Liver (tissue), 8 donors: ENCODE measurements at regions not wholly inside any gene's neighbourhood (a gene's known extent, or its start where the extent isn't known, plus 50 kb on each side); places are given as distances from the start of the nearest gene placed in this dataset.

Experiments
- DNase-seq: peaks from one replicate; pipeline ENCODE4 v3.0.0-alpha.2; 2017; ENCODE audit warnings: low spot score
- H3K27ac ChIP-seq, 2 donors: one replicate each; pipeline ENCODE4 v1.7.0; 2013; ENCODE audit warnings: inconsistent platforms in 2 of 2, low read length in 2 of 2, control low read depth in 1 of 2, low read depth in 1 of 2, mild to moderate bottlenecking in 1 of 2
- H3K27me3 ChIP-seq, 4 donors: one replicate each; pipeline versions ENCODE4 v1.6.1 to v1.7.0; 2013; ENCODE audit warnings: low read length in 3 of 4, inconsistent platforms in 1 of 4, mild to moderate bottlenecking in 1 of 4, moderate library complexity in 1 of 4; ENCODE audit not compliant: control insufficient read depth in 4 of 4, insufficient read depth in 4 of 4
- H3K36me3 ChIP-seq, 4 donors: one replicate each; pipeline versions ENCODE4 v1.6.1 to v1.7.0; 2013; ENCODE audit warnings: low read length in 3 of 4, mild to moderate bottlenecking in 3 of 4, low read depth in 1 of 4, moderate library complexity in 1 of 4; ENCODE audit not compliant: control insufficient read depth in 4 of 4, insufficient read depth in 3 of 4
- H3K4me1 ChIP-seq, 4 donors: one replicate each; pipeline versions ENCODE4 v1.6.1 to v1.7.0; 2013; ENCODE audit warnings: low read length in 3 of 4, mild to moderate bottlenecking in 3 of 4, moderate library complexity in 1 of 4; ENCODE audit not compliant: control insufficient read depth in 4 of 4, insufficient read depth in 4 of 4
- H3K4me3 ChIP-seq, 3 donors: one replicate each; pipeline versions ENCODE4 v1.6.1 to v1.7.0; 2013; ENCODE audit warnings: low read length in 3 of 3, control low read depth in 1 of 3, low read depth in 1 of 3, mild to moderate bottlenecking in 1 of 3
- H3K9ac ChIP-seq, 2 donors: one replicate each; pipeline ENCODE4 v1.7.0; 2013; ENCODE audit warnings: low read length in 2 of 2, mild to moderate bottlenecking in 2 of 2, moderate library complexity in 2 of 2, control low read depth in 1 of 2, low read depth in 1 of 2
- H3K9me3 ChIP-seq, 4 donors: one replicate each; pipeline versions ENCODE4 v1.6.1 to v1.7.0; 2013; ENCODE audit warnings: low read length in 3 of 4; ENCODE audit not compliant: control insufficient read depth in 4 of 4
- CTCF ChIP-seq: fragments of 150-350 bp; IDR thresholded peaks from 2 replicates; pipeline ENCODE4 v1.5.1; 2017; ENCODE audit warnings: improper control_type of control experiment, low read depth, low read length; ENCODE audit not compliant: missing input control
- EGR1 ChIP-seq, 2 donors: IDR thresholded peaks; 2 replicates each; pipeline ENCODE4 v1.6.1; 2016 to 2018; ENCODE audit warnings: antibody characterized with exemption in 2 of 2, low read depth in 2 of 2
- FOXA1 ChIP-seq: IDR thresholded peaks from 2 replicates; pipeline ENCODE4 v1.6.1; 2016; ENCODE audit warnings: antibody characterized with exemption
- FOXA2 ChIP-seq: IDR thresholded peaks from 2 replicates; pipeline ENCODE4 v1.6.1; 2016; ENCODE audit warnings: antibody characterized with exemption
- GABPA ChIP-seq, 2 donors: IDR thresholded peaks in 1 of 2; conservative IDR thresholded peaks in 1 of 2; 2 replicates each; pipeline ENCODE4 v1.6.1; 2016; ENCODE audit warnings: antibody characterized with exemption in 2 of 2, mild to moderate bottlenecking in 1 of 2, moderate library complexity in 1 of 2
- HNF4A ChIP-seq, 2 donors: conservative IDR thresholded peaks; 2 replicates each; pipeline ENCODE4 v1.6.1; 2016; ENCODE audit warnings: antibody characterized with exemption in 2 of 2, mild to moderate bottlenecking in 2 of 2
- JUND ChIP-seq, 2 donors: IDR thresholded peaks; 2 replicates each; pipeline ENCODE4 v1.6.1; 2016; ENCODE audit warnings: antibody characterized with exemption in 2 of 2
- NR2F2 ChIP-seq: IDR thresholded peaks from 2 replicates; pipeline ENCODE4 v1.6.1; 2016; ENCODE audit warnings: antibody characterized with exemption
- RAD21 ChIP-seq, 2 donors: IDR thresholded peaks; 2 replicates each; pipeline ENCODE4 v1.6.1; 2016; ENCODE audit warnings: antibody characterized with exemption in 2 of 2, mild to moderate bottlenecking in 2 of 2
- RXRA ChIP-seq, 2 donors: IDR thresholded peaks; 2 replicates each; pipeline ENCODE4 v1.6.1; 2017 to 2018; ENCODE audit warnings: antibody characterized with exemption in 2 of 2, mild to moderate bottlenecking in 1 of 2
- SP1 ChIP-seq: IDR thresholded peaks from 2 replicates; pipeline ENCODE4 v1.6.1; 2018; ENCODE audit warnings: antibody characterized with exemption, mild to moderate bottlenecking
- TAF1 ChIP-seq: conservative IDR thresholded peaks from 2 replicates; pipeline ENCODE4 v1.6.1; 2016; ENCODE audit warnings: antibody characterized with exemption, mild to moderate bottlenecking
- YY1 ChIP-seq: IDR thresholded peaks from 2 replicates; pipeline ENCODE4 v1.6.1; 2016; ENCODE audit warnings: antibody characterized with exemption, mild to moderate bottlenecking
- ZBTB33 ChIP-seq: IDR thresholded peaks from 2 replicates; pipeline ENCODE4 v1.6.1; 2016; ENCODE audit warnings: antibody characterized with exemption
- WGBS: extraction: QIAGEN DNeasy Blood & Tissue Kit; methylation state at CpG from one replicate; pipeline ENCODE4 v1.1.7; 2013; 5-methylcytosine and 5-hydroxymethylcytosine counted together
- TF ChIP-seq, protein P1 (sequence below): IDR thresholded peaks from 2 replicates; pipeline ENCODE4 v1.6.1; 2016; ENCODE audit warnings: antibody characterized with exemption
- TF ChIP-seq, protein P2 (sequence below): IDR thresholded peaks from 2 replicates; pipeline ENCODE4 v1.6.1; 2016; ENCODE audit warnings: antibody characterized with exemption, mild to moderate bottlenecking
- donor health status: healthy.
- donor health status: healthy.
- donor health status: healthy.
- donor health status: healthy.
- donor health status: healthy.

GRCh38 chr7:47672271-47672791 lies 90.4 kb upstream of the TNS3 start:
- WGBS = 76% methylated on average over 7 of the region's 7 CpGs
- TF ChIP-seq RAD21 (IDR thresholded peaks at IDR 0.05) = no peak
- TF ChIP-seq, protein P1, sequence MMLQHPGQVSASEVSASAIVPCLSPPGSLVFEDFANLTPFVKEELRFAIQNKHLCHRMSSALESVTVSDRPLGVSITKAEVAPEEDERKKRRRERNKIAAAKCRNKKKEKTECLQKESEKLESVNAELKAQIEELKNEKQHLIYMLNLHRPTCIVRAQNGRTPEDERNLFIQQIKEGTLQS = no peak
- TF ChIP-seq RXRA (IDR thresholded peaks at IDR 0.05) = no peak
- no peak for TF ChIP-seq HNF4A (conservative IDR thresholded peaks at IDR 0.05)
- no peak overlapping the region for H3K27ac ChIP-seq

GRCh38 chr7:47671358-47671757 lies 89.4 kb upstream of the TNS3 start:
- H3K4me1 ChIP-seq = peaks cover 0 to 4% (median 1%) of the 10 kb centered on the region in 4 donors
- no peak for DNase-seq
- TF ChIP-seq, protein P1 = no peak
- TF ChIP-seq RXRA (IDR thresholded peaks at IDR 0.05) (no peak), JUND (IDR thresholded peaks at IDR 0.05) (no peak), EGR1 (IDR thresholded peaks at IDR 0.05; ENCODE audit: low read depth in 2 of 2) (no peak), RAD21 (IDR thresholded peaks at IDR 0.05) (no peak), HNF4A (conservative IDR thresholded peaks at IDR 0.05) (no peak), FOXA1 (no peak), NR2F2 (no peak), YY1 (no peak), ZBTB33 (no peak), FOXA2 (no peak), GABPA (IDR thresholded peaks at IDR 0.05 in 1 of 2, conservative IDR thresholded peaks at IDR 0.05 in 1 of 2) (no peak), CTCF (no peak)
- no peaks in the 10 kb centered on the region for H3K36me3 ChIP-seq
- no peak overlapping the region for H3K27ac ChIP-seq
- no peaks in the 10 kb centered on the region for H3K9me3 ChIP-seq
- no peak overlapping the region for H3K9ac ChIP-seq
- no peaks in the 10 kb centered on the region for H3K27me3 ChIP-seq
- WGBS = 92% methylated on average over 13 of the region's 13 CpGs
- H3K4me3 ChIP-seq = no peak overlapping the region

More at GRCh38 chr7:47672271-47672791, 90.4 kb upstream of the TNS3 start:
- no peak overlapping the region for H3K9ac ChIP-seq
- H3K9me3 ChIP-seq = peaks cover 0 to 2% (median 0%) of the 10 kb centered on the region in 4 donors
- H3K27me3 ChIP-seq = no peaks in the 10 kb centered on the region
- no peaks in the 10 kb centered on the region for H3K36me3 ChIP-seq
- peaks cover 0 to 4% (median 1%) of the 10 kb centered on the region in 4 donors for H3K4me1 ChIP-seq
- DNase-seq = no peak
- H3K4me3 ChIP-seq = no peak overlapping the region

DNA sequence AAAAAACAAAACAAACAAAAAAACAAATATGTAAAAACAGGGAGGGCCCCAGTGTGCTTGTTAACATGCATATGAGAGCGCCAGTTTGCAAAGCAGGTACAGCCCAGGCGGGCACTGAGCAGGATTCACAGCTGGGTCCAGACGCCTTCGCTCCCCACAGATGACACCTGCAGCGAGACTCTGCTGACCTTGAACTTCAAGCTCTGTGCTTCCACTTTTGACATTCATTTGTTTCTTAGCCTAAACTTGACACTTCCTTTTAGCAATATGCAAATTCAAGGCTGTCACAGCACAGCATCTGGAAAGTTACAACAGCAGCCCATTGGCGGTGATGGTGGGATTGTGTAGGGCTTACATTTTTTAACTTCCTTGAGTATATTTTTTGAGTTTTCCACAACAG lies 88.8 kb upstream of the TNS3 start:
- 82% methylated on average over 6 of the region's 6 CpGs for WGBS
- no peaks in the 10 kb centered on the region for H3K9me3 ChIP-seq
- H3K27ac ChIP-seq = no peak overlapping the region
- no peaks in the 10 kb centered on the region for H3K27me3 ChIP-seq
- no peak for DNase-seq
- peaks cover 0 to 4% (median 1%) of the 10 kb centered on the region in 4 donors for H3K4me1 ChIP-seq
- no peak overlapping the region for H3K4me3 ChIP-seq
- H3K9ac ChIP-seq = no peak overlapping the region
- no peaks in the 10 kb centered on the region for H3K36me3 ChIP-seq
- TF ChIP-seq TAF1 = no peak
- TF ChIP-seq RXRA (IDR thresholded peaks at IDR 0.05) = no peak
- TF ChIP-seq CTCF = no peak
- no peak for TF ChIP-seq FOXA2
- TF ChIP-seq, protein P2, sequence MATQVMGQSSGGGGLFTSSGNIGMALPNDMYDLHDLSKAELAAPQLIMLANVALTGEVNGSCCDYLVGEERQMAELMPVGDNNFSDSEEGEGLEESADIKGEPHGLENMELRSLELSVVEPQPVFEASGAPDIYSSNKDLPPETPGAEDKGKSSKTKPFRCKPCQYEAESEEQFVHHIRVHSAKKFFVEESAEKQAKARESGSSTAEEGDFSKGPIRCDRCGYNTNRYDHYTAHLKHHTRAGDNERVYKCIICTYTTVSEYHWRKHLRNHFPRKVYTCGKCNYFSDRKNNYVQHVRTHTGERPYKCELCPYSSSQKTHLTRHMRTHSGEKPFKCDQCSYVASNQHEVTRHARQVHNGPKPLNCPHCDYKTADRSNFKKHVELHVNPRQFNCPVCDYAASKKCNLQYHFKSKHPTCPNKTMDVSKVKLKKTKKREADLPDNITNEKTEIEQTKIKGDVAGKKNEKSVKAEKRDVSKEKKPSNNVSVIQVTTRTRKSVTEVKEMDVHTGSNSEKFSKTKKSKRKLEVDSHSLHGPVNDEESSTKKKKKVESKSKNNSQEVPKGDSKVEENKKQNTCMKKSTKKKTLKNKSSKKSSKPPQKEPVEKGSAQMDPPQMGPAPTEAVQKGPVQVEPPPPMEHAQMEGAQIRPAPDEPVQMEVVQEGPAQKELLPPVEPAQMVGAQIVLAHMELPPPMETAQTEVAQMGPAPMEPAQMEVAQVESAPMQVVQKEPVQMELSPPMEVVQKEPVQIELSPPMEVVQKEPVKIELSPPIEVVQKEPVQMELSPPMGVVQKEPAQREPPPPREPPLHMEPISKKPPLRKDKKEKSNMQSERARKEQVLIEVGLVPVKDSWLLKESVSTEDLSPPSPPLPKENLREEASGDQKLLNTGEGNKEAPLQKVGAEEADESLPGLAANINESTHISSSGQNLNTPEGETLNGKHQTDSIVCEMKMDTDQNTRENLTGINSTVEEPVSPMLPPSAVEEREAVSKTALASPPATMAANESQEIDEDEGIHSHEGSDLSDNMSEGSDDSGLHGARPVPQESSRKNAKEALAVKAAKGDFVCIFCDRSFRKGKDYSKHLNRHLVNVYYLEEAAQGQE = no peak
- TF ChIP-seq, protein P1 = no peak
- TF ChIP-seq NR2F2 = no peak
- TF ChIP-seq SP1 = no peak
